MG63 (cell line): ENCODE measurements at regions not wholly inside any gene's neighbourhood (a gene's known extent, or its start where the extent isn't known, plus 50 kb on each side); places are given as distances from the start of the nearest gene placed in this dataset.

ENCODE experiments used
- DNase-seq: peaks from one replicate; pipeline ENCODE4 v3.0.0-alpha.2; 2020
- H3K27me3 ChIP-seq: fragments of 250-450 bp; sonication (Bioruptor Pico); 2 replicates; pipeline ENCODE4 v1.5.1; 2020; ENCODE audit warnings: mild to moderate bottlenecking, moderate library complexity
- H3K36me3 ChIP-seq: fragments of 250-450 bp; sonication (Bioruptor Pico); 2 replicates; pipeline ENCODE4 v1.5.1; 2020; ENCODE audit warnings: mild to moderate bottlenecking, moderate library complexity
- H3K4me3 ChIP-seq: fragments of 250-450 bp; sonication (Bioruptor Pico); 2 replicates; pipeline ENCODE4 v1.5.1; 2020; ENCODE audit warnings: mild to moderate bottlenecking, moderate library complexity
- H3K9me3 ChIP-seq: fragments of 250-450 bp; sonication (Bioruptor Pico); 2 replicates; pipeline ENCODE4 v1.5.1; 2020; ENCODE audit warnings: mild to moderate bottlenecking, moderate library complexity

GRCh38 chr1:59163268-59164092, 133.4 kb upstream of the FGGY start:
- peaks cover 12% of the 10 kb centered on the region for H3K9me3 ChIP-seq

DNA sequence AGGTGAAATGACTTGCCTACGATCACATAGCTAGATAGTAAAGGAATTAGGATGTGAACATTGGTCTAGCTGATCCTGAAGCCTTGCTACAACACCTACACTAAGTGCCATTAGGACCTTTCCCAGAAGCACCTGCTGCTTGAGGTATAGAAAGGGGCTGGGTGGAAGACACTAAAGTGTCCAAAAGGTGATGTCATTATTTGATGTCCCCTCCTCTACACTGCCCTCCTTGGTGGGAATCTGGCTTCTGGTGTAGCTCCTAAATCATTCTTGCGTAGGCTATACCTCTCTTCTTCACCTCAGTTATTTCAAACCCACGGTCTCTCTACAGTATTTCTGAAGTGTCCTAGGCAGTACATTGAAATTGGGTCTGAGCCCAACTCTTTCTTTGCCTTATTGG, 132.5 kb upstream of the FGGY start:
- no peaks in the 10 kb centered on the region for H3K27me3 ChIP-seq
- H3K36me3 ChIP-seq = no peaks in the 10 kb centered on the region
- no peak for DNase-seq
- H3K9me3 ChIP-seq = peaks cover 4% of the 10 kb centered on the region; the same call in 1 of the 2 replicates
- no peak overlapping the region for H3K4me3 ChIP-seq

More at GRCh38 chr1:59163268-59164092, 133.4 kb upstream of the FGGY start:
- Histone ChIP-seq H3K4me3 (no peak overlapping the region), H3K27me3 (no peaks in the 10 kb centered on the region), H3K36me3 (no peaks in the 10 kb centered on the region)
- DNase-seq = peak; percentile 66

DNA sequence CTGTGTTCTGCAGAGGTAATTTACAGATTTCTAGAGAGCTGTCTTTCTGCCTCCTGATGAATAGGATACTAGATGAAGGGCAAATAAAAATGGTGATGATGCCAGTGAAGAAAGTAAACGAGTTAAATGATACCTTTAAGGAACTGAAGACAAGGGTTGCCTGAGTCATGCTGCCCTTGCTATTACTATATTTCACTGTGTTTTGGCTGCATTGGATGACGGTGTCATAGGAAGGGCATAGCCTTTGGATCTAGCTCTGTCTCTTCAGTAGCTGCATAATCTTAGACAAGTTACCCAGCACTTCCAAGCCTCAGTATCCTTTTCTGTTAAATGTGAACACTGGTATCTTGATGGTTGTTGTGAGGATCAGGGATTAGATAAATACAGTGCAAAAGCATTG, 131.5 kb upstream of the FGGY start:
- no peak for DNase-seq
- Histone ChIP-seq H3K4me3 (no peak overlapping the region), H3K27me3 (no peaks in the 10 kb centered on the region), H3K36me3 (no peaks in the 10 kb centered on the region), H3K9me3 (no peaks in the 10 kb centered on the region)

DNA sequence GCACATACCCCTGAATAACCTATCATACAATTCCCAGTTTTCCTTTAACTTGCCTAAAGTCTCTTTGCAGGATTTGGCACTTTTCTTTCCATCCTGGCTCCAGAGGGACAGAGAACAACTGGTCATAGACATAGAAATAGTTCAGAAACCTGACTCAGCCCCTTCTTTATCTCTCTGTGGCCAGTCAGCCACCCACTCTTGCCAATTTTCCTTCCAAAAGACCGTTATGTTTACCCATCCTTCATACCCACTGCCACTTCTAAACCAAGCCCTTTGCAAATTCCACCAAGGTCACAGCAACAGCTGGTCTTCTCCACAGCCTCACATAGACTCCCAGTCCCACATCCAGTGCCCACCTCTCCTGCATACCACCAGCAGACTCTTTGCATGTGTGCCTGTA, 127.2 kb upstream of the FGGY start:
- H3K9me3 ChIP-seq = no peaks in the 10 kb centered on the region
- no peaks in the 10 kb centered on the region for H3K36me3 ChIP-seq
- no peak overlapping the region for H3K4me3 ChIP-seq
- H3K27me3 ChIP-seq = no peaks in the 10 kb centered on the region
- peak; percentile 60 for DNase-seq

- no peaks in the 10 kb centered on the region for H3K36me3 ChIP-seq
- DNase-seq = no peak
Measured at GRCh38 chr1:59170659-59171058, 126.2 kb upstream of the FGGY start.

DNA sequence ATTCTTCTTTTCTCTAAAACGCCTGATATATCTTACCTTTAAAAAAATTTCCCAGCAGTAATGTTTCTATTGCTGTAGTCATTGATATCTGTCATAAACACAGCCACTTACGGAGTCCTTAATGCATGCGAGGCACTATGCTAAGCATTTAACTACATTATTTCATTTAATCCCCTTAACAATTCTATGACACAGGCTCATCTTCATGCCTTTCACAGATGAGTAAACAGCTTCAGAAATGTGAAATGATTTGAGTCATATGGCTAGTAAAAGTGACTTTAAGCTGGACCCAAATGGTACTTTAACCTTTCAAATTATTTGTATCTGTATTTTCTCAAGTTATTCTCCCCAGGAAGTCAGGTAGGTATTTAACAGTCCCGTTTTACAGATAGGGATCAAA, 125.1 kb upstream of the FGGY start:
- no peak for DNase-seq
- no peaks in the 10 kb centered on the region for H3K27me3 ChIP-seq
- no peaks in the 10 kb centered on the region for H3K9me3 ChIP-seq
- H3K4me3 ChIP-seq = no peak overlapping the region
- H3K36me3 ChIP-seq = no peaks in the 10 kb centered on the region

More at GRCh38 chr1:59170659-59171058, 126.2 kb upstream of the FGGY start:
- H3K9me3 ChIP-seq = no peaks in the 10 kb centered on the region
- H3K4me3 ChIP-seq = no peak overlapping the region
- H3K27me3 ChIP-seq = no peaks in the 10 kb centered on the region

DNA sequence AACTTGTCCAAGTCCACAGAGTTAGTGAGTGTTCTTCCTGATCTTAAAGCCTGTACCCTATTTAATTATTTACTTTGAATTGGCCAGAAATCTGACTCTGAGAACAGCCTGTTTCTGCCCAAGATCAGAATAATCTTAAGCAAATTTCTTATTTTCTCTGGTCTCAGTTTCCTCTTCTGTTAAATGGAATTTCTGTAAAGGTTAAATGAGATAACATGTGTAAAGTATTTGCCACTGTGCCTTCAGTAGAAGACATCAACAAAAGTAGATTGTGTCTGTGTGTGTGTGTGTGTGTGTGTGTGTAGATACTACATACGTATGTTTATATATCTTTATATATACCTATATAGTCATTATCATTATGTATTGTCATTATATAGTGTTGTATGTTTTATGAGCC, 124.2 kb upstream of the FGGY start:
- H3K9me3 ChIP-seq = no peaks in the 10 kb centered on the region
- no peaks in the 10 kb centered on the region for H3K27me3 ChIP-seq
- DNase-seq = no peak
- H3K4me3 ChIP-seq = no peak overlapping the region
- H3K36me3 ChIP-seq = no peaks in the 10 kb centered on the region

DNA sequence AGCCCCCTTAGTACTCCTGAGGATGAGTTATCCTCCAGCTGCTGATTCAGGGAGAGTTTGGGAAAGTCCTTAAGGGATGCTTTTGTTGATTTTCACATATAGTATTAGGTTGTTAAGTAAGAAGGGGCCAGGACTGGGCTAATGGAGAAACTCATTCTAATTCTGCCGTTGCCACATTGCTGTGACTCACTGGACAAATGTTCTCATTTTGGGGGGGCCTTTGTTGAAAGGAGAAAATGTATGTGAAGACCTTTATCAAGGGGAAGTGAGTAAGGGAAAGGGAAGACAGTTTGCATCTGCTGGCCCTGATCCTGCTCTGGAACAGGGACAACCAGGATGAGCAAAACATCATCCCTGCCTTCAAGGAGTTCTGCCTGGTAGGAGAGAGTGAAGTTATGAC, 123.2 kb upstream of the FGGY start:
- H3K9me3 ChIP-seq = no peaks in the 10 kb centered on the region
- H3K27me3 ChIP-seq = no peaks in the 10 kb centered on the region
- no peaks in the 10 kb centered on the region for H3K36me3 ChIP-seq
- no peak overlapping the region for H3K4me3 ChIP-seq
- DNase-seq = peak; percentile 74

- DNase-seq = no peak
- no peaks in the 10 kb centered on the region for H3K36me3 ChIP-seq
- H3K9me3 ChIP-seq = no peaks in the 10 kb centered on the region
- no peaks in the 10 kb centered on the region for H3K27me3 ChIP-seq
- H3K4me3 ChIP-seq = no peak overlapping the region
Measured at GRCh38 chr1:59176471-59176870, 120.4 kb upstream of the FGGY start.

GRCh38 chr1:59177756-59178155, 119.1 kb upstream of the FGGY start:
- DNase-seq = no peak
- no peaks in the 10 kb centered on the region for H3K9me3 ChIP-seq
- H3K4me3 ChIP-seq = no peak overlapping the region
- no peaks in the 10 kb centered on the region for H3K36me3 ChIP-seq
- no peaks in the 10 kb centered on the region for H3K27me3 ChIP-seq

- H3K36me3 ChIP-seq = no peaks in the 10 kb centered on the region
- no peaks in the 10 kb centered on the region for H3K9me3 ChIP-seq
- H3K4me3 ChIP-seq = no peak overlapping the region
- no peaks in the 10 kb centered on the region for H3K27me3 ChIP-seq
- DNase-seq = no peak
Measured at GRCh38 chr1:59178339-59179187, 118.3 kb upstream of the FGGY start.

DNA sequence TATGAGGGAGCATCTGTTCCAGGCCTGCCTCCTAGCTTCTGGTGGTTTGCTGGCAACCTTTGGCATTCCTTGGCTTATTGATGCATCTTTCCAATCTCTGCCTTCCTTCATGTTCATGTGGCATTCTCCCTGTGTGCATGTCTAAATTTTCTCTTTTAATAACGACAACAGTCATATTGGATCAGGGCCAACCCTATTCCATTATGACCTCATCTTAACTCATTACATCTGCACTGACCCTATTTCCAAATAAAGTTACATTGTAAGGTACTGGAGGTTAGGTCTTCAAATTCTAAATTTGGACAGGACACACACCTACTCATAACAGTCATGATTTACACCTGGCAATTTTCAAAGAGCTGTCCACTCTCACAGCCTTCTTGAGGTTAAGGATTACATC, 117.2 kb upstream of the FGGY start:
- H3K9me3 ChIP-seq = no peaks in the 10 kb centered on the region
- DNase-seq = no peak
- H3K4me3 ChIP-seq = no peak overlapping the region
- H3K36me3 ChIP-seq = no peaks in the 10 kb centered on the region
- H3K27me3 ChIP-seq = no peaks in the 10 kb centered on the region

GRCh38 chr1:59180735-59181134, 116.2 kb upstream of the FGGY start:
- no peaks in the 10 kb centered on the region for H3K36me3 ChIP-seq
- H3K4me3 ChIP-seq = no peak overlapping the region
- no peaks in the 10 kb centered on the region for H3K9me3 ChIP-seq
- no peaks in the 10 kb centered on the region for H3K27me3 ChIP-seq
- no peak for DNase-seq

- H3K27me3 ChIP-seq = no peaks in the 10 kb centered on the region
- no peak overlapping the region for H3K4me3 ChIP-seq
- no peaks in the 10 kb centered on the region for H3K9me3 ChIP-seq
- no peak for DNase-seq
- no peaks in the 10 kb centered on the region for H3K36me3 ChIP-seq
Measured at GRCh38 chr1:59183749-59184317, 113.1 kb upstream of the FGGY start.

DNA sequence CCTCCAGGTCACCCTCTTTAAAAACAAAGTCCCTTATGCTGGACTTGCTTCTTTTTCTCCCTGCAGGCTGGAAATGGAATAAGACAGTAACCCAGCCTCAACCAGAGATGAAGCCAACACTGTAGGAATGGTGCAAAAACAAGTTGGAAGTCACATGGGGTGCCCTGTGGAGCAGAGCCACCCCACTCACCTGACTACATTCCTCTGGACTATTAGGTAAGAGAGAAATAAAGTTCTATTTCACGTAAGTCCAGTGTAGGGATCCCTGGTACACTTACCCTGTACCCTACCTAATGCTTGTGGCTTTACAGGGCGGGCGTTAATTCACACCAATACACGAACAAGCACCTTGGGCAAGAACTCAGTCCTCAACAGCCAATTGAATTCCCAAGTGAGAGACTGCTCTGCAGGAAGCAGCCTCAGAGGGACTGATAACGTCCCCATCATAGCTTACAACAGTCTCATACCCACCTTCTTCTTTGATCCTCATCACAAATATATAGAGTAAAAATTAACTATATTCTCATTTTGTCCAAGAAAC, 112.5 kb upstream of the FGGY start:
- no peak for DNase-seq
- no peak overlapping the region for H3K4me3 ChIP-seq
- no peaks in the 10 kb centered on the region for H3K9me3 ChIP-seq

GRCh38 chr1:59185163-59185860, 111.6 kb upstream of the FGGY start:
- no peak for DNase-seq
- H3K4me3 ChIP-seq = no peak overlapping the region
- no peaks in the 10 kb centered on the region for H3K36me3 ChIP-seq
- H3K27me3 ChIP-seq = no peaks in the 10 kb centered on the region
- no peaks in the 10 kb centered on the region for H3K9me3 ChIP-seq

More for the DNA sequence above, 112.5 kb upstream of the FGGY start:
- Histone ChIP-seq H3K27me3 (no peaks in the 10 kb centered on the region), H3K36me3 (no peaks in the 10 kb centered on the region)

DNA sequence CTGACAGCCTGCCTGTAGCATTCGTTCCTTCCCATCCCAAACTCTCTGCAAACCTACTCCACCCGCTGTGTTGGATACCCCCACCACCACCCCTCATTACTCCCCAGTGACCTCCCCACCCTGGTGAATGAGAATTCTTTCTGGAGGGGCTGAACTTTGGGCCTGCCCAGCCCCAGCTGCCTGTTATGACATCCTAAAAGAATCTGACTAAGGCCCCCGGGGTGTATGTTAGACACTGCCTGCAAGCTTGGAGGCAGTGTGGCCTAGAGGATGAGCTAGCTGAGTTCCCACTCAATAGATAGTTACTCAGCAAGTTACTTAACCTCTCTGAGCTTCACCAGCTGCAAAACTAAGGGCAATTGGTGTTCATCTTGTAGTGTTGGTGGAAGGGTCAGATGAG, 110.2 kb upstream of the FGGY start:
- no peak for DNase-seq
- no peaks in the 10 kb centered on the region for H3K9me3 ChIP-seq
- no peaks in the 10 kb centered on the region for H3K36me3 ChIP-seq
- no peak overlapping the region for H3K4me3 ChIP-seq
- H3K27me3 ChIP-seq = no peaks in the 10 kb centered on the region
